ENCODE measurements at regions not wholly inside any gene's neighbourhood (a gene's known extent, or its start where the extent isn't known, plus 50 kb on each side); places are given as distances from the start of the nearest gene placed in this dataset.

GRCh38 chr7:16130111-16131110 lies 290.9 kb downstream of the CRPPA start:
- no peaks in the 10 kb centered on the region for H3K27me3 Mint-ChIP-seq
- H3K4me1 Mint-ChIP-seq: no peaks in the 10 kb centered on the region
- no peak overlapping the region for H3K4me3 Mint-ChIP-seq
- H3K27ac Mint-ChIP-seq: no peak overlapping the region
- peaks cover 4% of the 10 kb centered on the region for H3K36me3 Mint-ChIP-seq
- peaks cover 0 to 8% (median 5%) of the 10 kb centered on the region in 3 donors for H3K9me3 Mint-ChIP-seq

GRCh38 chr7:16129431-16130110 lies 291.8 kb downstream of the CRPPA start:
- no peaks in the 10 kb centered on the region for H3K4me1 Mint-ChIP-seq
- H3K36me3 Mint-ChIP-seq: peaks cover 4% of the 10 kb centered on the region
- no peak overlapping the region for H3K4me3 Mint-ChIP-seq
- H3K27ac Mint-ChIP-seq: no peak overlapping the region
- no peaks in the 10 kb centered on the region for H3K27me3 Mint-ChIP-seq
- peaks cover 0 to 8% (median 5%) of the 10 kb centered on the region in 3 donors for H3K9me3 Mint-ChIP-seq

GRCh38 chr7:16123117-16123770 lies 298.1 kb downstream of the CRPPA start:
- Mint-ChIP-seq H3K36me3 (no peaks in the 10 kb centered on the region), H3K4me1 (no peaks in the 10 kb centered on the region), H3K9me3 (peaks cover 3 to 8% (median 6%) of the 10 kb centered on the region in 3 donors), H3K27ac (no peak overlapping the region), H3K4me3 (no peak overlapping the region), H3K27me3 (no peaks in the 10 kb centered on the region)

GRCh38 chr7:16121876-16122390 lies 299.4 kb downstream of the CRPPA start:
- Mint-ChIP-seq H3K36me3 (no peaks in the 10 kb centered on the region), H3K27ac (no peak overlapping the region), H3K9me3 (peaks cover 6 to 13% (median 10%) of the 10 kb centered on the region in 3 donors), H3K27me3 (no peaks in the 10 kb centered on the region), H3K4me3 (no peak overlapping the region), H3K4me1 (no peaks in the 10 kb centered on the region)

- H3K9me3 Mint-ChIP-seq: peaks cover 4 to 17% (median 4%) of the 10 kb centered on the region in 3 donors
- no peaks in the 10 kb centered on the region for H3K36me3 Mint-ChIP-seq
- H3K4me1 Mint-ChIP-seq: peaks cover 0 to 3% (median 0%) of the 10 kb centered on the region in 3 donors
- H3K4me3 Mint-ChIP-seq: no peak overlapping the region
- no peak overlapping the region for H3K27ac Mint-ChIP-seq
- no peaks in the 10 kb centered on the region for H3K27me3 Mint-ChIP-seq
These were observed 306.0 kb downstream of the CRPPA start for GRCh38 chr7:16115374-16115773.

- H3K27ac Mint-ChIP-seq: no peak overlapping the region
- H3K27me3 Mint-ChIP-seq: no peaks in the 10 kb centered on the region
- no peak overlapping the region for H3K4me3 Mint-ChIP-seq
- peaks cover 4 to 21% (median 4%) of the 10 kb centered on the region in 3 donors for H3K9me3 Mint-ChIP-seq
- H3K4me1 Mint-ChIP-seq: peaks cover 0 to 3% (median 0%) of the 10 kb centered on the region in 3 donors
- H3K36me3 Mint-ChIP-seq: no peaks in the 10 kb centered on the region
These were observed 306.7 kb downstream of the CRPPA start for GRCh38 chr7:16114633-16115032.

GRCh38 chr7:16114071-16114470 lies 307.3 kb downstream of the CRPPA start:
- Mint-ChIP-seq H3K36me3 (no peaks in the 10 kb centered on the region), H3K27me3 (no peaks in the 10 kb centered on the region), H3K9me3 (peaks cover 4 to 25% (median 4%) of the 10 kb centered on the region in 3 donors), H3K4me3 (no peak overlapping the region), H3K4me1 (peaks cover 0 to 3% (median 0%) of the 10 kb centered on the region in 3 donors), H3K27ac (no peak overlapping the region)

GRCh38 chr7:16113058-16113457 lies 308.3 kb downstream of the CRPPA start:
- peaks cover 0 to 3% (median 0%) of the 10 kb centered on the region in 3 donors for H3K4me1 Mint-ChIP-seq
- no peak overlapping the region for H3K27ac Mint-ChIP-seq
- peaks cover 4 to 33% (median 6%) of the 10 kb centered on the region in 3 donors for H3K9me3 Mint-ChIP-seq
- H3K27me3 Mint-ChIP-seq: no peaks in the 10 kb centered on the region
- H3K36me3 Mint-ChIP-seq: no peaks in the 10 kb centered on the region
- H3K4me3 Mint-ChIP-seq: no peak overlapping the region

GRCh38 chr7:16106869-16107268 lies 314.5 kb downstream of the CRPPA start:
- Mint-ChIP-seq H3K9me3 (peaks cover 8 to 32% (median 17%) of the 10 kb centered on the region in 3 donors), H3K4me3 (no peak overlapping the region), H3K27me3 (no peaks in the 10 kb centered on the region), H3K27ac (no peak overlapping the region), H3K36me3 (no peaks in the 10 kb centered on the region), H3K4me1 (no peaks in the 10 kb centered on the region)

- H3K9me3 Mint-ChIP-seq: peaks cover 8 to 32% (median 17%) of the 10 kb centered on the region in 3 donors
- no peak overlapping the region for H3K4me3 Mint-ChIP-seq
These were observed 315.0 kb downstream of the CRPPA start for GRCh38 chr7:16106300-16106699.

GRCh38 chr7:16099302-16099849 lies 322.0 kb downstream of the CRPPA start:
- no peak overlapping the region for H3K4me3 Mint-ChIP-seq
- H3K27ac Mint-ChIP-seq: no peak overlapping the region
- no peaks in the 10 kb centered on the region for H3K27me3 Mint-ChIP-seq

More at GRCh38 chr7:16106300-16106699, 315.0 kb downstream of the CRPPA start:
- Mint-ChIP-seq H3K27ac (no peak overlapping the region), H3K36me3 (no peaks in the 10 kb centered on the region), H3K4me1 (no peaks in the 10 kb centered on the region), H3K27me3 (no peaks in the 10 kb centered on the region)

GRCh38 chr7:16098585-16099179 lies 322.7 kb downstream of the CRPPA start:
- Mint-ChIP-seq H3K4me1 (peaks cover 0 to 2% (median 0%) of the 10 kb centered on the region in 3 donors), H3K27me3 (no peaks in the 10 kb centered on the region), H3K36me3 (no peaks in the 10 kb centered on the region), H3K9me3 (peaks cover 0 to 7% (median 3%) of the 10 kb centered on the region in 3 donors), H3K27ac (no peak overlapping the region), H3K4me3 (no peak overlapping the region)

More at GRCh38 chr7:16099302-16099849, 322.0 kb downstream of the CRPPA start:
- Mint-ChIP-seq H3K9me3 (peaks cover 0 to 11% (median 3%) of the 10 kb centered on the region in 3 donors), H3K36me3 (no peaks in the 10 kb centered on the region), H3K4me1 (peaks cover 0 to 2% (median 0%) of the 10 kb centered on the region in 3 donors)

- H3K9me3 Mint-ChIP-seq: peaks cover 0 to 7% (median 0%) of the 10 kb centered on the region in 3 donors
- peaks cover 0 to 2% (median 0%) of the 10 kb centered on the region in 3 donors for H3K4me1 Mint-ChIP-seq
- H3K4me3 Mint-ChIP-seq: no peak overlapping the region
- no peak overlapping the region for H3K27ac Mint-ChIP-seq
- no peaks in the 10 kb centered on the region for H3K27me3 Mint-ChIP-seq
- no peaks in the 10 kb centered on the region for H3K36me3 Mint-ChIP-seq
These were observed 323.3 kb downstream of the CRPPA start for GRCh38 chr7:16098058-16098457.

Data from IgD-negative memory B cell (primary cell).